ENCODE measurements at regions not wholly inside any gene's neighbourhood (a gene's known extent, or its start where the extent isn't known, plus 50 kb on each side); places are given as distances from the start of the nearest gene placed in this dataset.

- TF ChIP-seq YY1 (IDR thresholded peaks at IDR 0.05; ENCODE audit: low read depth): no peak
- TF ChIP-seq, protein P1, sequence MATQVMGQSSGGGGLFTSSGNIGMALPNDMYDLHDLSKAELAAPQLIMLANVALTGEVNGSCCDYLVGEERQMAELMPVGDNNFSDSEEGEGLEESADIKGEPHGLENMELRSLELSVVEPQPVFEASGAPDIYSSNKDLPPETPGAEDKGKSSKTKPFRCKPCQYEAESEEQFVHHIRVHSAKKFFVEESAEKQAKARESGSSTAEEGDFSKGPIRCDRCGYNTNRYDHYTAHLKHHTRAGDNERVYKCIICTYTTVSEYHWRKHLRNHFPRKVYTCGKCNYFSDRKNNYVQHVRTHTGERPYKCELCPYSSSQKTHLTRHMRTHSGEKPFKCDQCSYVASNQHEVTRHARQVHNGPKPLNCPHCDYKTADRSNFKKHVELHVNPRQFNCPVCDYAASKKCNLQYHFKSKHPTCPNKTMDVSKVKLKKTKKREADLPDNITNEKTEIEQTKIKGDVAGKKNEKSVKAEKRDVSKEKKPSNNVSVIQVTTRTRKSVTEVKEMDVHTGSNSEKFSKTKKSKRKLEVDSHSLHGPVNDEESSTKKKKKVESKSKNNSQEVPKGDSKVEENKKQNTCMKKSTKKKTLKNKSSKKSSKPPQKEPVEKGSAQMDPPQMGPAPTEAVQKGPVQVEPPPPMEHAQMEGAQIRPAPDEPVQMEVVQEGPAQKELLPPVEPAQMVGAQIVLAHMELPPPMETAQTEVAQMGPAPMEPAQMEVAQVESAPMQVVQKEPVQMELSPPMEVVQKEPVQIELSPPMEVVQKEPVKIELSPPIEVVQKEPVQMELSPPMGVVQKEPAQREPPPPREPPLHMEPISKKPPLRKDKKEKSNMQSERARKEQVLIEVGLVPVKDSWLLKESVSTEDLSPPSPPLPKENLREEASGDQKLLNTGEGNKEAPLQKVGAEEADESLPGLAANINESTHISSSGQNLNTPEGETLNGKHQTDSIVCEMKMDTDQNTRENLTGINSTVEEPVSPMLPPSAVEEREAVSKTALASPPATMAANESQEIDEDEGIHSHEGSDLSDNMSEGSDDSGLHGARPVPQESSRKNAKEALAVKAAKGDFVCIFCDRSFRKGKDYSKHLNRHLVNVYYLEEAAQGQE (IDR thresholded peaks at IDR 0.05; ENCODE audit: low read depth): no peak
- TF ChIP-seq TAF1 (IDR thresholded peaks at IDR 0.05; ENCODE audit: low read depth): no peak
- TF ChIP-seq NFIC (IDR thresholded peaks at IDR 0.05): no peak
- no peak for TF ChIP-seq EP300 (IDR thresholded peaks at IDR 0.05; ENCODE audit: borderline replicate concordance)
- TF ChIP-seq RAD21 (IDR thresholded peaks at IDR 0.05; ENCODE audit: low read depth): no peak
- TF ChIP-seq TEAD4 (IDR thresholded peaks at IDR 0.05): no peak
- TF ChIP-seq FOXM1 (IDR thresholded peaks at IDR 0.05; ENCODE audit: borderline replicate concordance, low read depth): no peak
- no peak for TF ChIP-seq EGR1 (IDR thresholded peaks at IDR 0.05)
- no peak for TF ChIP-seq TCF12 (IDR thresholded peaks at IDR 0.05; ENCODE audit: low read depth)
- TF ChIP-seq ZBTB7A (IDR thresholded peaks at IDR 0.05; ENCODE audit: low read depth): no peak
Measured at GRCh38 chr4:111014537-111014936, 391.7 kb upstream of the PITX2 start.

Data from Ishikawa (cell line).